DND-41 (cell line): ENCODE measurements at regions not wholly inside any gene's neighbourhood (a gene's known extent, or its start where the extent isn't known, plus 50 kb on each side); places are given as distances from the start of the nearest gene placed in this dataset.

Source experiments
- ATAC-seq: fragments of 200-7000 bp; cut with Tn5 transposase; 3 replicates; pipeline ENCODE4 v1.9.1; 2021; ENCODE audit warnings: low read depth; ENCODE audit not compliant: insufficient read depth
- DNase-seq: peaks from one replicate; pipeline ENCODE4 v3.0.0-alpha.2; 2020
- H2AFZ ChIP-seq: 2 replicates; pipeline ENCODE4 v1.6.0; 2012; ENCODE audit warnings: low read depth, low read length
- H3K27ac ChIP-seq: 2 replicates; pipeline ENCODE4 v1.5.1; 2012; ENCODE audit warnings: low read length, inconsistent platforms
- H3K27me3 ChIP-seq: fragments of 200-600 bp; sonication (generic); 2 replicates; pipeline ENCODE4 v1.6.0; 2012; ENCODE audit warnings: low read length, mild to moderate bottlenecking, inconsistent platforms; ENCODE audit not compliant: insufficient read depth, poor library complexity
- H3K36me3 ChIP-seq: 2 replicates; pipeline ENCODE4 v1.5.1; 2012; ENCODE audit warnings: low read length, inconsistent platforms; ENCODE audit not compliant: insufficient read depth
- H3K4me1 ChIP-seq: 2 replicates; pipeline ENCODE4 v1.5.1; 2012; ENCODE audit warnings: mild to moderate bottlenecking, low read length; ENCODE audit not compliant: insufficient read depth
- H3K4me2 ChIP-seq: 2 replicates; pipeline ENCODE4 v1.6.0; 2012; ENCODE audit warnings: mild to moderate bottlenecking, moderate library complexity, low read length, inconsistent platforms; ENCODE audit not compliant: insufficient read depth
- H3K4me3 ChIP-seq, 2 experiments: fragments of 200-600 bp in 1 of 2; shearing (Covaris generic) in 1 of 2; 2 replicates each; pipeline ENCODE4 v1.5.1; 2012 to 2016; ENCODE audit warnings: inconsistent platforms in 2 of 2, low read length in 2 of 2, mild to moderate bottlenecking in 2 of 2, low read depth in 1 of 2, moderate library complexity in 1 of 2
- H3K79me2 ChIP-seq: 2 replicates; pipeline ENCODE4 v1.6.0; 2012; ENCODE audit warnings: low read length, inconsistent platforms; ENCODE audit not compliant: insufficient read depth
- H3K9ac ChIP-seq: 2 replicates; pipeline ENCODE4 v1.6.0; 2012; ENCODE audit warnings: low read depth, mild to moderate bottlenecking, inconsistent platforms, low read length, moderate library complexity
- H3K9me3 ChIP-seq: 2 replicates; pipeline ENCODE4 v1.5.1; 2012; ENCODE audit warnings: low read length, moderate library complexity, mild to moderate bottlenecking, inconsistent platforms; ENCODE audit not compliant: insufficient read depth, severe bottlenecking
- H4K20me1 ChIP-seq: 2 replicates; pipeline ENCODE4 v1.6.0; 2012; ENCODE audit warnings: low read length; ENCODE audit not compliant: insufficient read depth
- EZH2 ChIP-seq: IDR thresholded peaks from 3 replicates; pipeline ENCODE4 v1.6.1; 2012; ENCODE audit warnings: borderline replicate concordance, low read depth, mild to moderate bottlenecking, moderate library complexity, low read length, inconsistent platforms; ENCODE audit not compliant: severe bottlenecking
- TF ChIP-seq, protein P1 (sequence below): IDR thresholded peaks from 2 replicates; pipeline ENCODE4 v1.5.1; 2012; ENCODE audit warnings: borderline replicate concordance, low read length, moderate library complexity, mild to moderate bottlenecking; ENCODE audit not compliant: poor library complexity, severe bottlenecking; ENCODE audit errors: extremely low read depth

- no peak for ATAC-seq
- no peaks in the 10 kb centered on the region for H3K79me2 ChIP-seq
- no peaks in the 10 kb centered on the region for H3K9me3 ChIP-seq
- no peaks in the 10 kb centered on the region for H4K20me1 ChIP-seq
- no peak overlapping the region for H3K4me2 ChIP-seq
- H3K4me3 ChIP-seq = no peak overlapping the region
- TF ChIP-seq EZH2 = no peak
- TF ChIP-seq, protein P1, sequence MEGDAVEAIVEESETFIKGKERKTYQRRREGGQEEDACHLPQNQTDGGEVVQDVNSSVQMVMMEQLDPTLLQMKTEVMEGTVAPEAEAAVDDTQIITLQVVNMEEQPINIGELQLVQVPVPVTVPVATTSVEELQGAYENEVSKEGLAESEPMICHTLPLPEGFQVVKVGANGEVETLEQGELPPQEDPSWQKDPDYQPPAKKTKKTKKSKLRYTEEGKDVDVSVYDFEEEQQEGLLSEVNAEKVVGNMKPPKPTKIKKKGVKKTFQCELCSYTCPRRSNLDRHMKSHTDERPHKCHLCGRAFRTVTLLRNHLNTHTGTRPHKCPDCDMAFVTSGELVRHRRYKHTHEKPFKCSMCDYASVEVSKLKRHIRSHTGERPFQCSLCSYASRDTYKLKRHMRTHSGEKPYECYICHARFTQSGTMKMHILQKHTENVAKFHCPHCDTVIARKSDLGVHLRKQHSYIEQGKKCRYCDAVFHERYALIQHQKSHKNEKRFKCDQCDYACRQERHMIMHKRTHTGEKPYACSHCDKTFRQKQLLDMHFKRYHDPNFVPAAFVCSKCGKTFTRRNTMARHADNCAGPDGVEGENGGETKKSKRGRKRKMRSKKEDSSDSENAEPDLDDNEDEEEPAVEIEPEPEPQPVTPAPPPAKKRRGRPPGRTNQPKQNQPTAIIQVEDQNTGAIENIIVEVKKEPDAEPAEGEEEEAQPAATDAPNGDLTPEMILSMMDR = no peak
- H3K27me3 ChIP-seq = no peaks in the 10 kb centered on the region
- no peak overlapping the region for H3K27ac ChIP-seq
- no peak for DNase-seq
- no peaks in the 10 kb centered on the region for H3K4me1 ChIP-seq
- no peak overlapping the region for H3K9ac ChIP-seq
- H2AFZ ChIP-seq = no peak overlapping the region
- H3K36me3 ChIP-seq = no peaks in the 10 kb centered on the region
Measured at GRCh38 chr9:80836013-80836412, 853.3 kb downstream of the TLE1 start.

- H3K4me3 ChIP-seq = no peak overlapping the region
Measured at GRCh38 chr9:80831751-80832150, 857.6 kb downstream of the TLE1 start.

DNA sequence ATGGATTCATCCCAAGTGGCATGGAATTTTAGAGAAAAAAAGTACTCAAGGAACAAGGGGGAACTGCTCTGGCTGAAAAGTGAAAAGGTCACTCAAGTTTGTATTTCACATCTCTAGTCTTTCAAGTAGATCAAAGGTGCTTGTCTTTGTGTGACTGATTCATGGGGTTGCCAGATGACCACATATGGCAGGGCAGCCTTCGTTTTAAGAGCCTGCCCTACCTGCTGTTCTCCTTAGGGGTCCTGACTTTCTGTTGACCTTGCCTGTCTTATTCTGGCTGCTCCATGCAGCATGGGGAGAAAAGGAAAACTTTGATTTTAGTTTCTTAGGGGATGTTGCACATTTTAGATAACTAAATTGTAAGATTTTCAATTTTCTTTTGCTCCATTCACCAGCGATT, 877.7 kb downstream of the TLE1 start:
- Histone ChIP-seq H3K79me2 (no peaks in the 10 kb centered on the region), H2AFZ (no peak overlapping the region), H3K27ac (no peak overlapping the region), H4K20me1 (no peaks in the 10 kb centered on the region), H3K4me1 (peaks cover 5% of the 10 kb centered on the region), H3K27me3 (no peaks in the 10 kb centered on the region), H3K9me3 (peaks cover 4% of the 10 kb centered on the region), H3K4me3 (no peak overlapping the region), H3K4me2 (no peak overlapping the region), H3K9ac (no peak overlapping the region), H3K36me3 (no peaks in the 10 kb centered on the region)
- no peak for DNase-seq
- ATAC-seq = no peak
- TF ChIP-seq, protein P1 = no peak
- no peak for TF ChIP-seq EZH2

More at GRCh38 chr9:80831751-80832150, 857.6 kb downstream of the TLE1 start:
- H3K79me2 ChIP-seq = no peaks in the 10 kb centered on the region
- H3K4me2 ChIP-seq = no peak overlapping the region
- ATAC-seq = no peak
- no peak overlapping the region for H2AFZ ChIP-seq
- no peaks in the 10 kb centered on the region for H4K20me1 ChIP-seq
- H3K4me1 ChIP-seq = no peaks in the 10 kb centered on the region
- no peak overlapping the region for H3K9ac ChIP-seq
- no peak for DNase-seq
- H3K36me3 ChIP-seq = no peaks in the 10 kb centered on the region
- H3K27ac ChIP-seq = no peak overlapping the region
- TF ChIP-seq, protein P1 = no peak
- TF ChIP-seq EZH2 = no peak
- H3K27me3 ChIP-seq = no peaks in the 10 kb centered on the region
- no peaks in the 10 kb centered on the region for H3K9me3 ChIP-seq

DNA sequence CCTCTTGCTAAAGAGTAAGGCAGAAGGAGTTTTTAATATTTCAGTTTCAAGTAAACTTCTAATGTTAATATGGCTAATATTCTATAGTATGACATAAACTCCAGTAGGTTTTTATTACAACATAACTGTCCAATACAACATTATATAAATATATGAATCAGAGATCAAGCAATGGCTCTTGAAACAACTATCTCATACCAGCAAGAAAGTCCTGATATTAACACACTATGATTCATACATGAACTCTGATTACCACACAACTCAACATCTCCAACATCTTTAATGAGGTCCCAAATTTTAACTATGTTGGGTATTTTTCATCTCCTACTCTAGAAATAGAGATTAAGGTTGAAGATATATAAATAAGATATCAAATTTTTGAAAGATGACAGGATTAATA, 878.3 kb downstream of the TLE1 start:
- no peak for TF ChIP-seq EZH2
- TF ChIP-seq, protein P1 = no peak
- no peak for ATAC-seq
- Histone ChIP-seq H3K9ac (no peak overlapping the region), H3K9me3 (no peaks in the 10 kb centered on the region), H3K27me3 (no peaks in the 10 kb centered on the region), H3K4me3 (no peak overlapping the region), H3K79me2 (no peaks in the 10 kb centered on the region), H4K20me1 (no peaks in the 10 kb centered on the region), H3K4me1 (no peaks in the 10 kb centered on the region), H3K36me3 (no peaks in the 10 kb centered on the region), H3K4me2 (no peak overlapping the region), H3K27ac (no peak overlapping the region), H2AFZ (no peak overlapping the region)
- no peak for DNase-seq
